Ovary (tissue), 3 donors: ENCODE measurements at regions not wholly inside any gene's neighbourhood (a gene's known extent, or its start where the extent isn't known, plus 50 kb on each side); places are given as distances from the start of the nearest gene placed in this dataset.

Experiments used
- CTCF ChIP-seq, 3 donors: fragments of 450-650 bp in 2 of 3; fragments of 200-600 bp in 1 of 3; IDR thresholded peaks; one replicate each; pipeline versions ENCODE4 v1.5.1 to v1.8.0; 2016 to 2022; ENCODE audit warnings: antibody characterized with exemption in 3 of 3, mild to moderate bottlenecking in 1 of 3
- EP300 ChIP-seq: sonication (generic); formaldehyde crosslinking; IDR thresholded peaks from one replicate; pipeline ENCODE4 v1.6.1; 2017; ENCODE audit warnings: antibody characterized with exemption
- POLR2A ChIP-seq: fragments of 450-650 bp; IDR thresholded peaks from one replicate; pipeline ENCODE4 v1.6.1; 2017; ENCODE audit warnings: antibody characterized with exemption, mild to moderate bottlenecking, moderate library complexity
- donor health status: DM: no; HTN: no; CAD: no.

- TF ChIP-seq CTCF (IDR thresholded peaks at IDR 0.05) (no peak), POLR2A (no peak), EP300 (no peak)
These were observed 111.6 kb upstream of the NKX1-1 start for GRCh38 chr4:1517592-1518411.
